ENCODE measurements at regions not wholly inside any gene's neighbourhood (a gene's known extent, or its start where the extent isn't known, plus 50 kb on each side); places are given as distances from the start of the nearest gene placed in this dataset.

DNA sequence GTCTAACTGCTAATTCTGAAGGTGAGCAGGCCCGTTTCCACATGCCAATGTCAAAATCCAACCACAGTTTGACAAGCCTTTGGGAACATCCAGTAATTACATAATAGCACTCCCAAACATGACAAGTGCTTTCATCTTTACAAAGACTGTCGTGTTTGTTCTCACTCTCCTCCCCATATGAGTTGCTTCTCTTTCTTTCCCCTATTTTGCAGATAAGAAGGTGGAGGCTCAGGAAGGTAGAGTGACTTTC lies 55.9 kb upstream of the CD44 start:
- TF ChIP-seq POLR2A (IDR thresholded peaks at IDR 0.05), result no peak
- TF ChIP-seq, protein P1, sequence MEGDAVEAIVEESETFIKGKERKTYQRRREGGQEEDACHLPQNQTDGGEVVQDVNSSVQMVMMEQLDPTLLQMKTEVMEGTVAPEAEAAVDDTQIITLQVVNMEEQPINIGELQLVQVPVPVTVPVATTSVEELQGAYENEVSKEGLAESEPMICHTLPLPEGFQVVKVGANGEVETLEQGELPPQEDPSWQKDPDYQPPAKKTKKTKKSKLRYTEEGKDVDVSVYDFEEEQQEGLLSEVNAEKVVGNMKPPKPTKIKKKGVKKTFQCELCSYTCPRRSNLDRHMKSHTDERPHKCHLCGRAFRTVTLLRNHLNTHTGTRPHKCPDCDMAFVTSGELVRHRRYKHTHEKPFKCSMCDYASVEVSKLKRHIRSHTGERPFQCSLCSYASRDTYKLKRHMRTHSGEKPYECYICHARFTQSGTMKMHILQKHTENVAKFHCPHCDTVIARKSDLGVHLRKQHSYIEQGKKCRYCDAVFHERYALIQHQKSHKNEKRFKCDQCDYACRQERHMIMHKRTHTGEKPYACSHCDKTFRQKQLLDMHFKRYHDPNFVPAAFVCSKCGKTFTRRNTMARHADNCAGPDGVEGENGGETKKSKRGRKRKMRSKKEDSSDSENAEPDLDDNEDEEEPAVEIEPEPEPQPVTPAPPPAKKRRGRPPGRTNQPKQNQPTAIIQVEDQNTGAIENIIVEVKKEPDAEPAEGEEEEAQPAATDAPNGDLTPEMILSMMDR (IDR thresholded peaks at IDR 0.05), result no peak

Data from vagina (tissue), 2 donors.